Astrocyte of the cerebellum (primary cell): ENCODE measurements at regions not wholly inside any gene's neighbourhood (a gene's known extent, or its start where the extent isn't known, plus 50 kb on each side); places are given as distances from the start of the nearest gene placed in this dataset.

ENCODE experiments used
- DNase-seq: peaks from one replicate; pipeline ENCODE4 v3.0.0-alpha.2; 2011; ENCODE audit warnings: low read depth
- H3K4me3 ChIP-seq: 2 replicates; pipeline ENCODE4 v1.5.1; 2011; ENCODE audit warnings: mild to moderate bottlenecking, low read depth, low read length, moderate library complexity
- in situ Hi-C: cut with HindIII; loops from 2 replicates; pipeline ENCODE4 v1.10.0; 2017; ENCODE audit warnings: low sequenced_read_pairs
- TF ChIP-seq, protein P1 (sequence below): IDR thresholded peaks from 2 replicates; pipeline ENCODE4 v1.5.1; 2012; ENCODE audit warnings: low read length, low read depth, moderate library complexity, mild to moderate bottlenecking; ENCODE audit errors: missing control alignments

DNA sequence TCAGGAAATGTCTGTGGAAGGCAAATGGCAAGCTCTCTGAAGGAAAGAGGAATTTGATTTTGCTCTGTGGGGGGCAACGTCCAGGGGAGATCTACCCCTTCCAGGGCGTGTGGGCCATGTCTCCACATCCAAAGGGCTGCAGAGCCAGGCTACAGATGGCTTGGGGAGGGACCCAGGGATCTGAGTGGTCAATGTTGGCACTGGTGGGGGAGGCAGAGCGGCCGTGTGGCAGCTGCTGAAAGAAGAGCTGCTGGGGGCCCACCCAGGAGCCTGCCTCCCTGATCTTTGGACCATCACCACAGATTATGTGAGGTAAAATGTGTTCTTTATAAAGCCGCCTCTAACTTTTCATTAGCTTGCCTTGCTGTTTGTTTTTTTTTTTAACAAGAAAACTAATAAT, 144.1 kb downstream of the HERPUD2 start:
- in situ Hi-C loops = no loop called here
- DNase-seq = no peak
- TF ChIP-seq, protein P1, sequence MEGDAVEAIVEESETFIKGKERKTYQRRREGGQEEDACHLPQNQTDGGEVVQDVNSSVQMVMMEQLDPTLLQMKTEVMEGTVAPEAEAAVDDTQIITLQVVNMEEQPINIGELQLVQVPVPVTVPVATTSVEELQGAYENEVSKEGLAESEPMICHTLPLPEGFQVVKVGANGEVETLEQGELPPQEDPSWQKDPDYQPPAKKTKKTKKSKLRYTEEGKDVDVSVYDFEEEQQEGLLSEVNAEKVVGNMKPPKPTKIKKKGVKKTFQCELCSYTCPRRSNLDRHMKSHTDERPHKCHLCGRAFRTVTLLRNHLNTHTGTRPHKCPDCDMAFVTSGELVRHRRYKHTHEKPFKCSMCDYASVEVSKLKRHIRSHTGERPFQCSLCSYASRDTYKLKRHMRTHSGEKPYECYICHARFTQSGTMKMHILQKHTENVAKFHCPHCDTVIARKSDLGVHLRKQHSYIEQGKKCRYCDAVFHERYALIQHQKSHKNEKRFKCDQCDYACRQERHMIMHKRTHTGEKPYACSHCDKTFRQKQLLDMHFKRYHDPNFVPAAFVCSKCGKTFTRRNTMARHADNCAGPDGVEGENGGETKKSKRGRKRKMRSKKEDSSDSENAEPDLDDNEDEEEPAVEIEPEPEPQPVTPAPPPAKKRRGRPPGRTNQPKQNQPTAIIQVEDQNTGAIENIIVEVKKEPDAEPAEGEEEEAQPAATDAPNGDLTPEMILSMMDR = no peak
- no peak overlapping the region for H3K4me3 ChIP-seq

DNA sequence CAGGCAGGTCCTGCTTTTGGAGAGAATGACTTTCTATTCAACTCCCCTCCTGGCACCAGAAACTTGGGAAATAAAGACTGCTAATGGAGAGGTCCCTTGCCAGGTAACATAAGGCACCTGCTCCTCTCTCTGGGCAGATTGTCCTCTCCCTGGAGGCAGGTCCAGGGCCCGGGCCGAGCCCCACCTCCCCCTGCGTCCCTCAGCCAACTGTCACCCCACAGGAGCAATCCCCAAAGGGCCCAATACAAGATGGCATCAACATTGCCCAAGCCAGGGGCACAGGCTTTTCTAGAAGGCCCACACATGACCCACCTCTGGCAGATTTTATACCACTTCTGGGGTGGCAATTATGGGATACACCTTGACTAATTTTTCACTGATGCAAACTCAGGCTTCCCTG, 145.2 kb downstream of the HERPUD2 start:
- H3K4me3 ChIP-seq = no peak overlapping the region
- TF ChIP-seq, protein P1 = no peak
- in situ Hi-C loops = no loop called here
- no peak for DNase-seq

DNA sequence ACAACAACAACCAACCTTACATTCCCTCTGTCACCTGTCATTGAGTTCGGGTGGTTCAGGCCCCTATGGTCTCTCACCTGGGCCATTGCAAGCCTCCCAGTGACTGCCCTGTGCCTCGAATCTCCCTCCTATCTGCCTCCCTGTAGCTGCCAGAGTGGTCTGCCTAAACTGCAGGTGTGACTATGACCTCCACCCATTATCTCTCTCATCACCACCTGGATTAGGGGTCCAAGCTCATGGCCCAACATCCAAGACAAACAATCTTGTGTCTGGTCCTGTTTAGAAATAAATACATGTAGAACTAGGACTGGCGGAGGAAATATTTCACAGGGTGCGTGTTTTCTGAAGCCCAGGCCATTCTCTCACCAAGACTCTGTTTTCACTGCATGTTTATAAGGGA, 146.6 kb downstream of the HERPUD2 start:
- no peak for DNase-seq
- H3K4me3 ChIP-seq = no peak overlapping the region
- TF ChIP-seq, protein P1 = no peak
- in situ Hi-C loops = no loop called here

DNA sequence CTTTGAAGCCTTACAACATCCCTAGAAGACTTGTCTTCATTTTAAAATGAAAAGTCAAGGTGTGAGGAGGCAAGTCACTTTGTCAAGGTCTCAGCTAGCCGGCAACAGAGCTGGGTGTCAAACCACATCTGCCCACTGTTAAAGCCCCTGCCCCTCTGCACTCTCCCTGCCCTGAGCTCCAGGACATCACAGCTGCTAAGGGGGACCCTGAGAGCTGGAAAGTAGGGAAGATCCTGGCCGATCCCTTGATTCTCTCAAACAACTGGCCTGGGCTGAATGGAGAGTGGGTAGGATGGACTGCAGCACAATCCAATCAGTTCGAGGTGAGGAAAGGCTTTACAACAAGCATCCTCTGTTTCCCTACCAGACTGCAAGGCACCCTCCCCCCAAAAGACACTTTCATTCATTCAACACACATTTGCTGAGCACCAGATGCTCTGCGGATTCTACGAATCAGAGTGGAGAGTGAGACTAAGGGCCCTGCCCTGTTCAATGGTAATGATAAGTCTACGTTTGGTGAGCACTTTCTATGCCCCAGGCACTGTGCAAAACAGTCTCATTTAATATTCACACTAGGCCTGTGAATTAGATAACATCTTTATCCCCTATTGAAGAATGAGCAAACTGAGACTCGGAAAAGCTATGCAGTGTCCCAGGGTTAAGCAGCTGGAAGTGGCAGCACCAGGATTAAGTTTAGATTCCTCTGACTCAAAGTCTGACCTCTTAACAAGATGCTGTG, 148.1 kb downstream of the HERPUD2 start:
- in situ Hi-C loops = no loop called here
- TF ChIP-seq, protein P1 = no peak
- no peak overlapping the region for H3K4me3 ChIP-seq
- DNase-seq = no peak

DNA sequence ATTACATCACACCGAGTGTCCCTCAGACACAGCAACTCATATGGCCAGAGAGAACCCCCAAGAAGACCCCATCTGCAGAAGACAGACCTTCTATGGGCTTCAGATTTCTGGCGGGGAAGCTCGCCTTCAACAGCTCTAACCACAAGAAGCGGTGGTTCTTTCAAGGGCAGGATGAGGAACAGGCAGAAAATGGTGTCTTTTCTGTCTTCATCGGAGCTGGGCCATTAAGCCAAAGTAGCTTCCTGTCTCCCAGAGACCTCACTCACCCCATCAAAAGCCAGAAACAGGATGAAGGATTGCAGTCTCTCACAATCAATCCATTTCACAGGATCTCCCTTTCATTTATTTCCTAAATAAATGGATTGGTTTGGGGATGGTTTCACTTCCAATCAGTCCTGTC, 149.1 kb downstream of the HERPUD2 start:
- DNase-seq = no peak
- TF ChIP-seq, protein P1 = no peak
- in situ Hi-C loops = no loop called here
- no peak overlapping the region for H3K4me3 ChIP-seq

DNA sequence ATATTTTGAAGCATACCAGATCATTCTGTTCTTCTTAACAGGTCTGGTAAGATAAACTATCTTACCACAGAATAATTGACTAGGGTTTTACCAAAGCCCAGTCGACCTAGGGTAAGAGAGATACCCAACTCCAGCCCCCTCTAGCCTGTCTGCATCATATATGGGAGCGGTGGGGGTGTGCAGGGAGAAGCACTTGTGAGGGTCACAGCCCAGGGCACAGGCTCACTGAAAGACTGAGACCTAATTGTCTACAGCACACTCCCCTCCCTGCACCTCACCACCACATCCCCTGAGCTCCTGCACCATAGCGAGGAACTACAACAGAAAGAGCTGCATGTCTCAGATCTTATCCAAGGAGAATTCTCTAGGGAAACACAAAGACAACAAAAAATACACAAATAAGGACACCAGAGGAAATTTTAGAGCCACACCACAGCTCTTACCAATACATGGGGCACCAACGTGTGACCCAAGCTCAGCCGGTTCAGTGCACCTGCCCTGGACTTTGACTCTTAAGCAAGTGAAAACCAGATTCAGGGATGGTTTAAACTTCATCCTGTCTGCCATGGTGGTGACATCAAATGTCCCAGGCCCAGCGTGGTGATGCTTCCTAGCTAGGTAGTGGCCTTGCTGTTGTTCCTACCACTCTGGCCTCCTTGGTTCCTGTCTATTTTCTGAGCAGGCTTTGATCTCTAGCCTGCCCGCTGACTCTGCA, 150.8 kb downstream of the HERPUD2 start:
- in situ Hi-C loops = no loop called here
- no peak overlapping the region for H3K4me3 ChIP-seq
- no peak for DNase-seq
- TF ChIP-seq, protein P1 = no peak
